GM18519 (cell line): ENCODE measurements at regions not wholly inside any gene's neighbourhood (a gene's known extent, or its start where the extent isn't known, plus 50 kb on each side); places are given as distances from the start of the nearest gene placed in this dataset.

Source experiments
- ATAC-seq: cut with Tn5 transposase; IDR thresholded peaks from one replicate; pipeline ENCODE4 v1.9.1; 2021; ENCODE audit warnings: mild to moderate bottlenecking, moderate library complexity; ENCODE audit not compliant: unreplicated experiment, low FRiP score

GRCh38 chr2:175490360-175490791 is 308.9 kb upstream of the ATP5MC3 start:
- no peak for ATAC-seq

GRCh38 chr2:175478096-175478768 is 296.7 kb upstream of the ATP5MC3 start:
- ATAC-seq = no peak

- no peak for ATAC-seq
These were observed 295.4 kb upstream of the ATP5MC3 start for GRCh38 chr2:175476948-175477347.

- ATAC-seq = no peak
These were observed 294.9 kb upstream of the ATP5MC3 start for GRCh38 chr2:175476374-175476773.

GRCh38 chr2:175475130-175475529 is 293.6 kb upstream of the ATP5MC3 start:
- ATAC-seq = no peak

- ATAC-seq = no peak
These were observed 287.1 kb upstream of the ATP5MC3 start for GRCh38 chr2:175468431-175469098.

- no peak for ATAC-seq
These were observed 283.6 kb upstream of the ATP5MC3 start for GRCh38 chr2:175465101-175465500.

- no peak for ATAC-seq
These were observed 282.8 kb upstream of the ATP5MC3 start for GRCh38 chr2:175464311-175464670.

GRCh38 chr2:175463589-175464310 is 282.2 kb upstream of the ATP5MC3 start:
- ATAC-seq = no peak

- ATAC-seq = no peak
These were observed 281.7 kb upstream of the ATP5MC3 start for GRCh38 chr2:175463169-175463568.

- no peak for ATAC-seq
These were observed 280.7 kb upstream of the ATP5MC3 start for GRCh38 chr2:175462246-175462645.

- no peak for ATAC-seq
These were observed 280.3 kb upstream of the ATP5MC3 start for GRCh38 chr2:175461839-175462238.

GRCh38 chr2:175457895-175458448 is 276.5 kb upstream of the ATP5MC3 start:
- no peak for ATAC-seq

- no peak for ATAC-seq
These were observed 273.5 kb upstream of the ATP5MC3 start for GRCh38 chr2:175454953-175455389.

- ATAC-seq = no peak
These were observed 268.7 kb upstream of the ATP5MC3 start for GRCh38 chr2:175450029-175450760.

GRCh38 chr2:175449616-175450015 is 268.1 kb upstream of the ATP5MC3 start:
- no peak for ATAC-seq

GRCh38 chr2:175446201-175446600 is 264.7 kb upstream of the ATP5MC3 start:
- no peak for ATAC-seq

GRCh38 chr2:175445281-175445680 is 263.8 kb upstream of the ATP5MC3 start:
- ATAC-seq = no peak

- no peak for ATAC-seq
These were observed 260.9 kb upstream of the ATP5MC3 start for GRCh38 chr2:175442441-175442840.

GRCh38 chr2:175441181-175441761 is 259.8 kb upstream of the ATP5MC3 start:
- ATAC-seq = no peak
